OCI-LY1 (cell line): ENCODE measurements at regions not wholly inside any gene's neighbourhood (a gene's known extent, or its start where the extent isn't known, plus 50 kb on each side); places are given as distances from the start of the nearest gene placed in this dataset.

Experiments used
- H2AFZ ChIP-seq: fragments of 200-600 bp; sonication (generic), shearing (Covaris generic); 2 replicates; pipeline ENCODE4 v1.6.0; 2014; ENCODE audit warnings: antibody characterized with exemption, mild to moderate bottlenecking, low read length
- H3F3A ChIP-seq: fragments of 200-600 bp; sonication (generic), shearing (Covaris generic); 2 replicates; pipeline ENCODE4 v1.6.0; 2014; ENCODE audit warnings: mild to moderate bottlenecking, antibody characterized with exemption, low read length, moderate library complexity; ENCODE audit not compliant: insufficient read depth
- H3K27ac ChIP-seq: fragments of 200-600 bp; sonication (generic); 2 replicates; pipeline ENCODE4 v1.5.1; 2014; ENCODE audit warnings: low read length, mixed run types, mild to moderate bottlenecking, low read depth; ENCODE audit not compliant: poor library complexity, severe bottlenecking
- H3K27me3 ChIP-seq: fragments of 200-600 bp; sonication (generic); 2 replicates; pipeline ENCODE4 v1.6.0; 2014; ENCODE audit warnings: antibody characterized with exemption, mild to moderate bottlenecking, low read length, moderate library complexity; ENCODE audit not compliant: insufficient read depth
- H3K36me3 ChIP-seq: fragments of 200-600 bp; sonication (generic); 2 replicates; pipeline ENCODE4 v1.6.1; 2014; ENCODE audit warnings: mild to moderate bottlenecking, antibody characterized with exemption, low read length, moderate library complexity, mixed read lengths; ENCODE audit not compliant: insufficient read depth
- H3K4me1 ChIP-seq: fragments of 200-600 bp; sonication (generic); 2 replicates; pipeline ENCODE4 v1.5.1; 2014; ENCODE audit warnings: mild to moderate bottlenecking, low read length, moderate library complexity; ENCODE audit not compliant: insufficient read depth, severe bottlenecking
- H3K4me2 ChIP-seq: fragments of 200-600 bp; sonication (generic), shearing (Covaris generic); 2 replicates; pipeline ENCODE4 v1.6.1; 2014; ENCODE audit warnings: low read length
- H3K4me3 ChIP-seq: fragments of 200-600 bp; sonication (generic); 2 replicates; pipeline ENCODE4 v1.5.1; 2014; ENCODE audit warnings: low read length, low read depth, mild to moderate bottlenecking, mixed read lengths; ENCODE audit not compliant: poor library complexity, severe bottlenecking
- H3K79me2 ChIP-seq: fragments of 200-600 bp; shearing (Covaris generic); 2 replicates; pipeline ENCODE4 v1.6.1; 2016; ENCODE audit warnings: mixed run types, low read length, mixed read lengths; ENCODE audit not compliant: insufficient read depth
- H3K9ac ChIP-seq: fragments of 200-600 bp; sonication (generic), shearing (Covaris generic); 2 replicates; pipeline ENCODE4 v1.6.1; 2014; ENCODE audit warnings: mild to moderate bottlenecking, low read length, mixed read lengths
- H3K9me2 ChIP-seq: fragments of 200-600 bp; sonication (generic), shearing (Covaris generic); 2 replicates; pipeline ENCODE4 v1.6.1; 2014; ENCODE audit warnings: low read depth, mild to moderate bottlenecking, low read length, mixed read lengths
- H3K9me3 ChIP-seq: fragments of 200-600 bp; shearing (Covaris generic); 2 replicates; pipeline ENCODE4 v1.6.1; 2014; ENCODE audit warnings: low read length, mixed read lengths
- H4K20me1 ChIP-seq: fragments of 200-600 bp; sonication (generic), shearing (Covaris generic); 2 replicates; pipeline ENCODE4 v1.6.0; 2016; ENCODE audit warnings: mild to moderate bottlenecking, low read length; ENCODE audit not compliant: insufficient read depth
- CTCF ChIP-seq: fragments of 200-600 bp; sonication (generic), shearing (Covaris generic); IDR thresholded peaks from 2 replicates; pipeline ENCODE4 v1.5.1; 2017; ENCODE audit warnings: mild to moderate bottlenecking, antibody characterized with exemption, low read length, moderate library complexity, mixed read lengths
- EZH2 ChIP-seq: fragments of 200-600 bp; sonication (generic), shearing (Covaris generic); IDR thresholded peaks from 2 replicates; pipeline ENCODE4 v1.8.0; 2017; ENCODE audit warnings: borderline replicate concordance, mixed run types, mild to moderate bottlenecking, antibody characterized with exemption, low read length, moderate library complexity, mixed read lengths

- Histone ChIP-seq H3K36me3 (no peaks in the 10 kb centered on the region), H3K79me2 (no peaks in the 10 kb centered on the region), H3K9me3 (no peaks in the 10 kb centered on the region), H3K4me2 (no peak overlapping the region), H2AFZ (no peak overlapping the region), H3K27me3 (no peaks in the 10 kb centered on the region), H3F3A (no peaks in the 10 kb centered on the region), H3K27ac (no peak overlapping the region), H3K9me2 (no peaks in the 10 kb centered on the region), H3K4me1 (no peaks in the 10 kb centered on the region), H3K9ac (no peak overlapping the region), H4K20me1 (no peaks in the 10 kb centered on the region), H3K4me3 (no peak overlapping the region)
- no peak for TF ChIP-seq EZH2
- no peak for TF ChIP-seq CTCF
These were observed 87.8 kb upstream of the PPP1R26 start for GRCh38 chr9:135391759-135392158.

GRCh38 chr9:135392511-135392910 is 87.1 kb upstream of the PPP1R26 start:
- no peak overlapping the region for H3K9ac ChIP-seq
- no peaks in the 10 kb centered on the region for H4K20me1 ChIP-seq
- no peak overlapping the region for H3K27ac ChIP-seq
- no peaks in the 10 kb centered on the region for H3K4me1 ChIP-seq
- H3K9me2 ChIP-seq, result no peaks in the 10 kb centered on the region
- H3K36me3 ChIP-seq, result no peaks in the 10 kb centered on the region
- no peak overlapping the region for H2AFZ ChIP-seq
- no peak for TF ChIP-seq EZH2
- TF ChIP-seq CTCF, result no peak
- H3K27me3 ChIP-seq, result no peaks in the 10 kb centered on the region
- H3F3A ChIP-seq, result no peaks in the 10 kb centered on the region
- H3K9me3 ChIP-seq, result no peaks in the 10 kb centered on the region
- H3K4me2 ChIP-seq, result no peak overlapping the region
- H3K79me2 ChIP-seq, result no peaks in the 10 kb centered on the region
- no peak overlapping the region for H3K4me3 ChIP-seq

- no peak overlapping the region for H3K27ac ChIP-seq
- no peaks in the 10 kb centered on the region for H3K36me3 ChIP-seq
- no peak overlapping the region for H3K9ac ChIP-seq
- H3K4me3 ChIP-seq, result no peak overlapping the region
- no peaks in the 10 kb centered on the region for H3K4me1 ChIP-seq
- no peak overlapping the region for H2AFZ ChIP-seq
- no peaks in the 10 kb centered on the region for H3K9me2 ChIP-seq
- no peaks in the 10 kb centered on the region for H3K27me3 ChIP-seq
- no peak overlapping the region for H3K4me2 ChIP-seq
- no peaks in the 10 kb centered on the region for H3K79me2 ChIP-seq
- no peaks in the 10 kb centered on the region for H4K20me1 ChIP-seq
- H3K9me3 ChIP-seq, result no peaks in the 10 kb centered on the region
- no peak for TF ChIP-seq EZH2
- TF ChIP-seq CTCF, result no peak
- H3F3A ChIP-seq, result no peaks in the 10 kb centered on the region
These were observed 85.5 kb upstream of the PPP1R26 start for GRCh38 chr9:135394131-135394530.
